Kasumi-1 (cell line): ENCODE measurements at regions not wholly inside any gene's neighbourhood (a gene's known extent, or its start where the extent isn't known, plus 50 kb on each side); places are given as distances from the start of the nearest gene placed in this dataset.

Source experiments
- DNase-seq, 2 experiments: peaks; one replicate each; lab custom pipeline; 2025; lab: John Stamatoyannopoulos, UW

GRCh38 chr14:29278301-29279263 lies 512.0 kb downstream of the FOXG1 start:
- no peak for DNase-seq

GRCh38 chr14:29282169-29282568 lies 515.6 kb downstream of the FOXG1 start:
- no peak for DNase-seq

GRCh38 chr14:29290441-29290840 lies 523.9 kb downstream of the FOXG1 start:
- DNase-seq, result no peak

- no peak for DNase-seq
Observed at GRCh38 chr14:29299372-29299771, 532.8 kb downstream of the FOXG1 start.

GRCh38 chr14:29301571-29301970 lies 535.0 kb downstream of the FOXG1 start:
- no peak for DNase-seq

GRCh38 chr14:29310210-29310609 lies 543.6 kb downstream of the FOXG1 start:
- no peak for DNase-seq

GRCh38 chr14:29310757-29311156 lies 544.2 kb downstream of the FOXG1 start:
- DNase-seq, result no peak

- no peak for DNase-seq
Observed at GRCh38 chr14:29311983-29312382, 545.4 kb downstream of the FOXG1 start.

- DNase-seq, result no peak
Observed at GRCh38 chr14:29316936-29317335, 550.3 kb downstream of the FOXG1 start.

GRCh38 chr14:29317423-29317822 lies 550.8 kb downstream of the FOXG1 start:
- DNase-seq, result no peak

GRCh38 chr14:29320286-29320685 lies 553.7 kb downstream of the FOXG1 start:
- no peak for DNase-seq

- DNase-seq, result no peak
Observed at GRCh38 chr14:29321646-29322045, 555.1 kb downstream of the FOXG1 start.

GRCh38 chr14:29339494-29340172 lies 573.0 kb downstream of the FOXG1 start:
- DNase-seq, result no peak

GRCh38 chr14:29348504-29348903 lies 579.1 kb downstream of the PRKD1 start:
- no peak for DNase-seq

- DNase-seq, result no peak
Observed at GRCh38 chr14:29350496-29350895, 577.2 kb downstream of the PRKD1 start.

- DNase-seq, result no peak
Observed at GRCh38 chr14:29351996-29352705, 575.5 kb downstream of the PRKD1 start.

GRCh38 chr14:29352706-29353080 lies 575.0 kb downstream of the PRKD1 start:
- no peak for DNase-seq

GRCh38 chr14:29353513-29353912 lies 574.1 kb downstream of the PRKD1 start:
- no peak for DNase-seq

- no peak for DNase-seq
Observed at GRCh38 chr14:29354486-29354885, 573.2 kb downstream of the PRKD1 start.

- DNase-seq, result no peak
Observed at GRCh38 chr14:29355331-29355730, 572.3 kb downstream of the PRKD1 start.

GRCh38 chr14:29355846-29356245 lies 571.8 kb downstream of the PRKD1 start:
- no peak for DNase-seq

- DNase-seq, result no peak
Observed at GRCh38 chr14:29360656-29361055, 567.0 kb downstream of the PRKD1 start.

- DNase-seq, result no peak
Observed at GRCh38 chr14:29370024-29370423, 557.6 kb downstream of the PRKD1 start.
